OCI-LY1 (cell line): ENCODE measurements at regions not wholly inside any gene's neighbourhood (a gene's known extent, or its start where the extent isn't known, plus 50 kb on each side); places are given as distances from the start of the nearest gene placed in this dataset.

Source experiments
- H2AFZ ChIP-seq: fragments of 200-600 bp; sonication (generic), shearing (Covaris generic); 2 replicates; pipeline ENCODE4 v1.6.0; 2014; ENCODE audit warnings: antibody characterized with exemption, mild to moderate bottlenecking, low read length
- H3F3A ChIP-seq: fragments of 200-600 bp; sonication (generic), shearing (Covaris generic); 2 replicates; pipeline ENCODE4 v1.6.0; 2014; ENCODE audit warnings: mild to moderate bottlenecking, antibody characterized with exemption, low read length, moderate library complexity; ENCODE audit not compliant: insufficient read depth
- H3K27ac ChIP-seq: fragments of 200-600 bp; sonication (generic); 2 replicates; pipeline ENCODE4 v1.5.1; 2014; ENCODE audit warnings: low read length, mixed run types, mild to moderate bottlenecking, low read depth; ENCODE audit not compliant: poor library complexity, severe bottlenecking
- H3K27me3 ChIP-seq: fragments of 200-600 bp; sonication (generic); 2 replicates; pipeline ENCODE4 v1.6.0; 2014; ENCODE audit warnings: antibody characterized with exemption, mild to moderate bottlenecking, low read length, moderate library complexity; ENCODE audit not compliant: insufficient read depth
- H3K36me3 ChIP-seq: fragments of 200-600 bp; sonication (generic); 2 replicates; pipeline ENCODE4 v1.6.1; 2014; ENCODE audit warnings: mild to moderate bottlenecking, antibody characterized with exemption, low read length, moderate library complexity, mixed read lengths; ENCODE audit not compliant: insufficient read depth
- H3K4me1 ChIP-seq: fragments of 200-600 bp; sonication (generic); 2 replicates; pipeline ENCODE4 v1.5.1; 2014; ENCODE audit warnings: mild to moderate bottlenecking, low read length, moderate library complexity; ENCODE audit not compliant: insufficient read depth, severe bottlenecking
- H3K4me2 ChIP-seq: fragments of 200-600 bp; sonication (generic), shearing (Covaris generic); 2 replicates; pipeline ENCODE4 v1.6.1; 2014; ENCODE audit warnings: low read length
- H3K4me3 ChIP-seq: fragments of 200-600 bp; sonication (generic); 2 replicates; pipeline ENCODE4 v1.5.1; 2014; ENCODE audit warnings: low read length, low read depth, mild to moderate bottlenecking, mixed read lengths; ENCODE audit not compliant: poor library complexity, severe bottlenecking
- H3K79me2 ChIP-seq: fragments of 200-600 bp; shearing (Covaris generic); 2 replicates; pipeline ENCODE4 v1.6.1; 2016; ENCODE audit warnings: mixed run types, low read length, mixed read lengths; ENCODE audit not compliant: insufficient read depth
- H3K9ac ChIP-seq: fragments of 200-600 bp; sonication (generic), shearing (Covaris generic); 2 replicates; pipeline ENCODE4 v1.6.1; 2014; ENCODE audit warnings: mild to moderate bottlenecking, low read length, mixed read lengths
- H3K9me2 ChIP-seq: fragments of 200-600 bp; sonication (generic), shearing (Covaris generic); 2 replicates; pipeline ENCODE4 v1.6.1; 2014; ENCODE audit warnings: low read depth, mild to moderate bottlenecking, low read length, mixed read lengths
- H3K9me3 ChIP-seq: fragments of 200-600 bp; shearing (Covaris generic); 2 replicates; pipeline ENCODE4 v1.6.1; 2014; ENCODE audit warnings: low read length, mixed read lengths
- H4K20me1 ChIP-seq: fragments of 200-600 bp; sonication (generic), shearing (Covaris generic); 2 replicates; pipeline ENCODE4 v1.6.0; 2016; ENCODE audit warnings: mild to moderate bottlenecking, low read length; ENCODE audit not compliant: insufficient read depth
- CTCF ChIP-seq: fragments of 200-600 bp; sonication (generic), shearing (Covaris generic); IDR thresholded peaks from 2 replicates; pipeline ENCODE4 v1.5.1; 2017; ENCODE audit warnings: mild to moderate bottlenecking, antibody characterized with exemption, low read length, moderate library complexity, mixed read lengths
- EZH2 ChIP-seq: fragments of 200-600 bp; sonication (generic), shearing (Covaris generic); IDR thresholded peaks from 2 replicates; pipeline ENCODE4 v1.8.0; 2017; ENCODE audit warnings: borderline replicate concordance, mixed run types, mild to moderate bottlenecking, antibody characterized with exemption, low read length, moderate library complexity, mixed read lengths

- Histone ChIP-seq H3K4me2 (no peak overlapping the region), H4K20me1 (no peaks in the 10 kb centered on the region), H3K9ac (no peak overlapping the region), H3K36me3 (no peaks in the 10 kb centered on the region), H3K4me1 (no peaks in the 10 kb centered on the region), H2AFZ (no peak overlapping the region), H3K9me3 (no peaks in the 10 kb centered on the region), H3K9me2 (no peaks in the 10 kb centered on the region), H3K4me3 (no peak overlapping the region), H3F3A (no peaks in the 10 kb centered on the region), H3K27ac (no peak overlapping the region), H3K27me3 (no peaks in the 10 kb centered on the region), H3K79me2 (no peaks in the 10 kb centered on the region)
- TF ChIP-seq CTCF: no peak
- no peak for TF ChIP-seq EZH2
Observed at GRCh38 chr20:61123751-61124368, 128.2 kb upstream of the CDH4 start.

- Histone ChIP-seq H2AFZ (no peak overlapping the region), H3K9me2 (no peaks in the 10 kb centered on the region), H4K20me1 (no peaks in the 10 kb centered on the region), H3K4me2 (no peak overlapping the region), H3K27me3 (no peaks in the 10 kb centered on the region), H3K9ac (no peak overlapping the region), H3K27ac (no peak overlapping the region), H3K9me3 (no peaks in the 10 kb centered on the region), H3K79me2 (no peaks in the 10 kb centered on the region), H3K4me1 (no peaks in the 10 kb centered on the region), H3K36me3 (no peaks in the 10 kb centered on the region), H3K4me3 (no peak overlapping the region), H3F3A (no peaks in the 10 kb centered on the region)
- TF ChIP-seq EZH2 (no peak), CTCF (no peak)
Observed at GRCh38 chr20:61125076-61125475, 127.0 kb upstream of the CDH4 start.

GRCh38 chr20:61125546-61126180 is 126.4 kb upstream of the CDH4 start:
- TF ChIP-seq CTCF: no peak
- no peak for TF ChIP-seq EZH2
- Histone ChIP-seq H3K9ac (no peak overlapping the region), H3K9me3 (no peaks in the 10 kb centered on the region), H3K27me3 (no peaks in the 10 kb centered on the region), H3K4me2 (no peak overlapping the region), H3K27ac (no peak overlapping the region), H3K79me2 (no peaks in the 10 kb centered on the region), H3K4me1 (no peaks in the 10 kb centered on the region), H3K36me3 (no peaks in the 10 kb centered on the region), H4K20me1 (no peaks in the 10 kb centered on the region), H3K4me3 (no peak overlapping the region), H2AFZ (no peak overlapping the region), H3K9me2 (no peaks in the 10 kb centered on the region), H3F3A (no peaks in the 10 kb centered on the region)
